ENCODE measurements at regions not wholly inside any gene's neighbourhood (a gene's known extent, or its start where the extent isn't known, plus 50 kb on each side); places are given as distances from the start of the nearest gene placed in this dataset.

GRCh38 chr16:61332461-61332860, 703.8 kb downstream of the CDH8 start:
- TF ChIP-seq CTCF (IDR thresholded peaks at IDR 0.05; ENCODE audit: low read depth, low read length, poor library complexity, severe bottlenecking) (no peak), EZH2phosphoT487 (IDR thresholded peaks at IDR 0.05; ENCODE audit: borderline replicate concordance, low read length) (no peak)

Data from DOHH2 (cell line).